HG03575 (cell line): ENCODE measurements at regions not wholly inside any gene's neighbourhood (a gene's known extent, or its start where the extent isn't known, plus 50 kb on each side); places are given as distances from the start of the nearest gene placed in this dataset.
"Not testable (repeated sequence)": the region's sequence is repeated elsewhere in the genome, so short reads cannot be mapped to it uniquely, and the experiment has no call there.

Source experiments
- ATAC-seq: cut with Tn5 transposase; IDR thresholded peaks from one replicate; pipeline ENCODE4 v1.9.1; 2021; ENCODE audit not compliant: unreplicated experiment, insufficient number of reproducible peaks, low FRiP score; ENCODE audit errors: extremely low read depth

- ATAC-seq = no peak
Measured at GRCh38 chr1:229007167-229007566, 263.7 kb upstream of the RAB4A start.

- no peak for ATAC-seq
Measured at GRCh38 chr1:229007701-229008100, 263.2 kb upstream of the RAB4A start.

GRCh38 chr1:229008347-229008746 is 262.6 kb upstream of the RAB4A start:
- not testable (repeated sequence) for ATAC-seq

- no peak for ATAC-seq
Measured at GRCh38 chr1:229011022-229011421, 259.9 kb upstream of the RAB4A start.

- ATAC-seq = no peak
Measured at GRCh38 chr1:229012823-229013222, 258.1 kb upstream of the RAB4A start.

GRCh38 chr1:229013981-229014380 is 256.9 kb upstream of the RAB4A start:
- no peak for ATAC-seq

GRCh38 chr1:229015806-229016205 is 255.1 kb upstream of the RAB4A start:
- ATAC-seq = no peak

- ATAC-seq = no peak
Measured at GRCh38 chr1:229017091-229017490, 253.8 kb upstream of the RAB4A start.

- no peak for ATAC-seq
Measured at GRCh38 chr1:229018674-229019295, 252.1 kb upstream of the RAB4A start.

- ATAC-seq = no peak
Measured at GRCh38 chr1:229019663-229020271, 251.1 kb upstream of the RAB4A start.

GRCh38 chr1:229021034-229021433 is 249.9 kb upstream of the RAB4A start:
- not testable (repeated sequence) for ATAC-seq

- ATAC-seq = no peak
Measured at GRCh38 chr1:229022595-229023333, 248.1 kb upstream of the RAB4A start.

- no peak for ATAC-seq
Measured at GRCh38 chr1:229023651-229024300, 247.1 kb upstream of the RAB4A start.

- no peak for ATAC-seq
Measured at GRCh38 chr1:229024528-229025130, 246.3 kb upstream of the RAB4A start.

GRCh38 chr1:229025576-229025975 is 245.3 kb upstream of the RAB4A start:
- ATAC-seq = no peak

- no peak for ATAC-seq
Measured at GRCh38 chr1:229027158-229027557, 243.8 kb upstream of the RAB4A start.

- no peak for ATAC-seq
Measured at GRCh38 chr1:229027622-229028182, 243.2 kb upstream of the RAB4A start.

GRCh38 chr1:229028544-229028943 is 242.4 kb upstream of the RAB4A start:
- no peak for ATAC-seq
